Activated CD8-positive, alpha-beta memory T cell treated with anti-CD3 and anti-CD28 coated beads for 24 hours (primary cell): ENCODE measurements at regions not wholly inside any gene's neighbourhood (a gene's known extent, or its start where the extent isn't known, plus 50 kb on each side); places are given as distances from the start of the nearest gene placed in this dataset.
"Not testable (repeated sequence)": the region's sequence is repeated elsewhere in the genome, so short reads cannot be mapped to it uniquely, and the experiment has no call there.

Experiments
- DNase-seq: peaks from one replicate; pipeline ENCODE4 v3.0.0-alpha.2; 2020

DNA sequence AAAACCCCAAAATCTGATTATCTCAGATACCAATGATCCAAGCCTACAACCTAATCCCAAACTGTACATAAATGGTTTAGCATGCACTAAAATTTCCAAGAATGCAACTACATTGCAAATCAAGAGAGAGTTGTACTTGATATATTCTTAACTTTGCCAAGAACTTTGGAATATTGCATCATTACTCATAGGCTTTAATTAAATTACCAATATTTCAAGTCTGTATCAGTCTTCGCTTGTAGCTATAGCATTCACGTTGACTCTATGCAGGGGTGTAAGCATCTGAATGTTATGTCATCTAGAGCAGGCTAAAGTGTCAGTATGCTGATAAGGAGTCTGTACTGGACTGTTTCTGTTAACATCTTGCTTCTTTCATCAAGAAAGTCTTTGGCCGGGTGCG lies 56.3 kb downstream of the FOXI3 start:
- DNase-seq, result no peak

DNA sequence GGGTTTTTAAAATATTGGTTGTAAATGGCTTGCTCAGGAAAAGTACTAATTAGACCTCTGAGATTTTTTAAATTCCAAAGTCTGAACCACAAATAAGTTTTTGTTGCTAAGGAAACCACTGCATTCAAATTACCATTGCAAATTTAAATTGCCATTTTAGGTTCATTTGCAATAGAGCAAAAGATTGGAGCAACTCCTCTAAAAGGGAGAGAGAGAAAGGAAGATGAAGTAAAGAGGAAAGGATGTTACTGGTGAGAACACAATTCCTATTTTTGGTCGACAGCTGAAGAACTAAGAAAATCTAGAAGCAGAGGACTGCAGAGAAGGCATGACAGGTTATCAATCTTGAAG lies 74.9 kb downstream of the FOXI3 start:
- DNase-seq, result no peak

DNA sequence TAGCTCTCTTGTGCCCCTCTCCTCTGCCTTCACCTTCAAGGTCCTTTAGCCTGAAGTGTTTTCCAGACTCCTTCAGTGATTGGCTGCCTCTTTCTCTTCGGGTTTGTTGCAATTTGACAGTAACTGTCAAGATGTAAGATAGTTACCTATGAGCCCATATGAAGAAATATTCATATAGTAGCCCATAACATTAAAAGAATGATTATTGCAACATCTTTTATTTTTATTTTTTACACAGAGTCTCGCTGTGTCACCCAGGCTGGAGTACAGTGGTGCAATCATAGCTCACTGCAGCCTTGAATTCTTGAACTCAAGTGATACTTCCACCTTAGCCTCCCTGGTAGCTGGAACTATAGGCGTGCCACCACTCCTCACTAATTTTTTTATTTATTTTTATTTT lies 80.5 kb downstream of the FOXI3 start:
- no peak for DNase-seq

DNA sequence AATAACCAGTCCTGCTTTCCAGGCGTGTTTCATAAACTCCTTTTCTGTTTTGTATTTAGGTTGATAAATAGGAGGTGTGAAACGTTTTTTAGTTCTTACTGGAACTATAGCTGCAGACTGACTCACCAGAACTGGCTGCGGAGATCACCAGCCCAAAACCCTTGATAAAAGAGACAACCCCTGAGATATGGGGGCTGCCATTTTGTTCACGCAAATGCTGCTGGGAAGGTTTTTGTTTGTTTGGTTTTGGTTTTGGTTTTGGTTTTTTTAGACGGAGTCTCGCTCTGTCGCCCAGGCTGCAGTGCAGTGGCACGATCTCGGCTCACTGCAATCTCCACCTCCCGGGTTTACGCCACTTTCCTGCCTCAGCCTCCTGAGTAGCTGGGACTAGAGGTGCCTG lies 87.1 kb downstream of the FOXI3 start:
- DNase-seq, result not testable (repeated sequence)

DNA sequence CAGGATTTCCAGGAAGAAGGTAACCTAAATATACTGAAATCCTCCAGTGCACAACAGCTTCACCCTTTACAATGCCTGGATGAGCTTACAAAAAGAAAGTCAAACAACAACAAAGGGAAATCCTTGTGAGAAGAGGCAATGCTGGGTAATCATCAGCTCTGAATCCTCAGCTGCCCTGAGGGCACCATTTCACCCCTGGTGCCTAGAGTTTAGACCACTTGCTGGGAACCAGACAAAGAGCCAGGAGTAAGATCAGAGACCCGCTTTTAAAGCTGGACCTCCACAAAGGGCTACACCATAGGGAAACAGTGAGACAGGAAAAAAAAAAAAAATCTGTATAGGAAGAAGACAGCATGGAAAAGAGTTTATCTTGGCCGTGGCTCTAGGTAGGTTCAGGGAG lies 97.0 kb downstream of the FOXI3 start:
- no peak for DNase-seq

DNA sequence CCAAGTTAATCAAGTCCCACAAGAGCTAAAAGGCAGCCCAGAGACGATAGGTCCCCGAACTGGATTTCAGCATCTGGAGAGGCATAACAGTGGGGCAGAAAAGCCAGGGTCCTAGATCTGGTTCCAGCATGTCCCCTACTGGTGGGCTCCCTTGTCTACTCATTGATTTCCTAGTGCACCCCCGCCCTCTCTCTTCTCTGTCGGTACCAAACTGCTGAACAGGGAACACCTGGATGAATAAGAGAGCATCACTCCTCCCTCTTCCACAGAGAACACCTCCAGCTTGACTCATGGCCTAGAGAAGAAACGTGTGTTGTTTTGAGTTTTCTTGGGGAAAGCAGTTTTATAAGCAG lies 101.3 kb downstream of the FOXI3 start:
- DNase-seq, result no peak

DNA sequence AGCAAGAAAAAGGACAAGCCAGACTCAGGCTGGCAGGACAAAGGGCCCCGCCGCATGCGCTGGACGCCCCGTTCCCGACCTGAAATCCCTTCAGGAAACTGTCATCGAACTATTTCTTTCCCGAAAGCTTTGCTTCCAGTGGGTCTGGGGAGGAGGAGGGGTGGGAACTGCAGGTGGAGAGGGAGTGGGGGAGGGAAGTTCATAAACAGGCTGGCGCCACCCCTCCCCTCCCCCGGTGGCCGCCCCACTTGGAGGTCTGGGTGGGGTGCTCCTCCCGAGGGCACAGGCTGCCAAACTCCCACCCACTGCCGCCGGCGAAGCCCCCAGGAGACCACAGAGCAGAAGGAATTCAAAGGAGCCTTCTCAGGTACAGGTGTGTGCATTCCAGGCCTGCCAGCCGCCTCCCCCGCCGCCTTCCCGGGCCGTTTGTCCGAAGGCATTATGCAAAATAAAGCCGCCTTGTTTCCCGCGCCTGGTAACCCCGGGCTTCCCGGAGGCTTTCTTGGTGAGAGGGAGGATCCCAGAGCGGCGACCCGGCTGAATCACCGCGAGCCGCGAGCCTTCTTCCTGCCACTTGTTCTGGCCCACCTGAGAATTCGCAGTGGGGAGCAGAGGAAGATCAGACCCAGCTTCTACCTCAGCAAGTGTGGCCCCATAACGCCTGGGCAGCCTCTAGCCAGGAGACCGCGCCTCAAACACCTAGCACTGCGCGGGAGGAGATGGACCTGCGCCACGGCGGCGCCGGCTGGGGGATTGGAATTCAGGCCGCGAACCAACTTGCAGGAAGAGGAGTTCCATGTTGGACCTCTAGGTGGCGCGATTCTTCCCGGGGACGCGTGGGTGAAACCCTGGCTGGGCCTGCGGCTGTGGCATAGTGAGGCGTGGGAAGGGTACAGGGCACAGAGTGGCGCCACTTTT lies 101.9 kb downstream of the FOXI3 start:
- DNase-seq, result peak; percentile 82

DNA sequence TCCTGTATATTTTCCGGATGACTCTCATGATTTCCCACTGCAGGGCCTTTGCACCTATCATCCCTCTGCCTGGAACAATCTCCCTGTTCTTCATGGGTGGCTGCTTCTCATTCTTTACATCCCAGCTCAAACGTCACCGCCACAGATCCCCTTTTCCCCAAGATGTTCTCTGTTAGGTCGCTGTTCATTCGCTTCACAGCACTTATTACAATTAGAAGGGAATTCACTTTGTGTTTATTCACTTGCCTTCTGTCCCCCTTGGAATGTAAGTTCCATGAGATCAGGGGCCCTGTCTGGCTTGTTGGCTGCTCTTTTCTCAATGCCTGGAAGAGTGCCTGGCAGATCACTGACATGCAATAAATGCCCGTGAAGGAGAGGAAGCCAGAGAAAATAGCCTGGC lies 106.7 kb downstream of the FOXI3 start:
- DNase-seq, result no peak

DNA sequence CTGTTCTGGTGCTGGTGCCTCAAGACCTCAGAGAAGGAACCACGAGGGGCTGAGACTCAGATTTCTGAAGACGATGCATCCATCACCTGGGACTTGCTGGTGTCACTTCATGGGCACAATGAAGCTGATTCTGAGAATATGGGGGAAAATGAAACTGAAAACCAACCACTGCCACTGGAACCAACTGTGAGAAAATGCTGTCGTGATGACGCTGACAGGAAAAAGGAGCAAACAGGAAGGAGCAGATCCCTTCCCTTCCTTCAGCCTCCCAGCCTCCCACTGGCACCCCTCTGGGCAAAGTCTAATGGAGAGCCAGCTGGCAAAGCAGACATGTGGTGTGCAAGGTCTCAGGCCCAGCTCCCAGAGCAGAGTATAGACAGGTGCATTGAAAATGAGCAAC lies 109.7 kb downstream of the FOXI3 start:
- no peak for DNase-seq

DNA sequence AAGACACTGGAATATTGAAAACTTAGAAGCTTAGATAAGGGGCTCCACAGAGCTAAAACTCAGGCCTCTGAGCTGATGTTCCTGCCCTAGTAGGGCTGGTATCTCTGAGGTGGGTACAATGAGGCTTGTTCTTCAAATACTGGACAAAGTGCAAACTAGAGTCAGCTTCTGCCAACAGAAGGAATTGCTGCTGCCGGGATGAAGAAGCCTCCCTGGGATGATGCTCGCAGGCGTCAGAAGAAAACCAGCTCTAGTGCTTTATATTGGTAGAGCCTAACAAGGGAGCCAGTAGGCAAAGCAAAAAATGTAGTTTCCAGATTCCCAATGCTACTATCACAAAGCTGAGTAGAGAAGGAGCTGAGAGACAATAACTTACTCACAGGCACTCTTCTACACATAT lies 118.1 kb downstream of the FOXI3 start:
- DNase-seq, result no peak

DNA sequence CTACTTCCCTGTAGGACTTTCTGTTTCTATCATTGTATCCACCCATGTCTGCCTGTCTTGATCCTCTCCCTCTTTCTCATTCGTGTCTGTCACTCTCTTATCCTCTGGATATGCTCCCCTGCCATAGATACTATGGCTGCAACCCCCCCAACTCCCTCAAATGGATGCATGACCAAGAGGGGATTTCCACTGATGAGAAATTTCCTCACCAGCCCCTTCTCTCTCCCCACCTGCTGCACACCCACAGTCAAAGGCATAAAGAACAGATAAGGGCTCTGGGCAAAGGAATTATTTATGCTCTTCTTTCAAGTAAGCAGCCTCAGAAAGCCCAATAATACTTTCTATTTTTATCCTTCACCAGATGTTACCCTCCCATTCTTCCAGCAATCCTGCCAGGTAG lies 121.3 kb downstream of the FOXI3 start:
- DNase-seq, result no peak

DNA sequence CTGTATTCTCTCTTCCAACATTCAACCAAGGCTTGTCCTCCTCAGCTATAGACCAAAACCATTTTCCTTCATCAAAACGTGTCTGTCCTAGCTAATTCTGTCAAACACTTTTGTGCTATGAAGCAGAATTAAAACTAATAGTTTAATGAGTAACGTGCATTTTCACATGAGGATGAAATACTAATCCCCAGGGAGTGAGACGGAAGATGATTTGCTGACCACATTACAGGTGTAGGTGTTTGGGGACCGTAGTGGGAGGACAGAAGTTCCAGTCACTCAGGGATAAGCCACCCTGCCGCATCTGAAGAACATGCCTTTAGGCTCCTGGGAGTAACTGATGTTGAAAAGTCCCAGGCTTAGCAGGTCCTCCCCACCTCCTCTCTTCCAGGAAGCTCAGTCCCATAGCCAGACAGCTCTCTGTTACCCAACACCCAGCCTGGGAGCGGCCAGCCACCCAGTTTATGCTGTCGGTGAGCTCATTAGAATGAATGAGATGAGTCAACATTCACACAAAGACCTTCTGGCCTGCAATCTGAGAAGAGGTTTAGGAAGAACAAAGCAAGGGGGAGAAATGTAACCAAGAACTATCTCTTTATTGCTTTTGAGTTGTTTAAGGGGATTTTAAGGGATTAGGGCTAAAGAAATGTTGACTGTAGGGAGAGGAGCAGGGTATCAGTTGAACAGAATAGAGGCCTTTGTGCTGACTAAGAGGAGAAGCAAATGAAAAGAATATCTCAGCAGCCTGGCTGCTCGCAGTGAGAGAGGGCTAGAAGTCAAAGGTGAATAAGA lies 122.5 kb downstream of the FOXI3 start:
- DNase-seq, result no peak

DNA sequence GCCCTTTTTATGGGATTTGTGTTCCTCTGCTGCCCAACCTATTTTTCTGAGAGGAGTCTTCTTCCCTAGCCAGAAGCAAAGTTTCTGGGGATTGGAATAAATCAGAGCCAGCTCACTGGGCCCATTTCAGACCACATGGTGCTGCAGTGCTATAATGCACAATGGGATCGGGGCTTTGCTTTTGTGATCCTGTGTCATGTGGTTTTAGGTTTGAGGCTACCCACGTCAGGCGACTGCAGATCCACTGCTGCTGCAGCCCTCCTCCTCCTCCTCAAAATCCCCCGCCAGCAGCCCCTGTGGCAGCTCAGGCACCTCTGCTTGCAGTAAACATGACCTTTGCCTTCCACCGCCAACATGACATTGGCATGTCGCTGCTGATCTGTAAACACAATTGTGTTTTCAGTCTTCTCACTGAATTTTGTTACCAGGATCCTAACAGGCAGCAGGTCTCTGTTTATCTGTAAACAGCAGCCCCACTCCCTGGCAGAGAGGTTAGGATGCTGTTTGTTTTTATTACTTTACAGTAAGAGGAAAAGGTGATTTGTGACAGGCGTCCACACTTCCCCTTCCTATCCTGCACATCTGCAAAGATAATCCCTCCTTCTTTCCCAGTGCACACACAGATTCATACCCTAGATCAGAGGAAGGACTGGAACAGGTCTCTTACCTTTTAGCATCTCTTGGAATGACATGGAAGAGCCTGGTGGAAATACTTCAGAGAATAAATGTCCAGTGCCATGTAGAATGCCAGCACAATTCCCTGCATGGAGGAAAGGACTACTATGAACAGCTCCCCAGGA lies 130.8 kb downstream of the FOXI3 start:
- DNase-seq, result no peak

DNA sequence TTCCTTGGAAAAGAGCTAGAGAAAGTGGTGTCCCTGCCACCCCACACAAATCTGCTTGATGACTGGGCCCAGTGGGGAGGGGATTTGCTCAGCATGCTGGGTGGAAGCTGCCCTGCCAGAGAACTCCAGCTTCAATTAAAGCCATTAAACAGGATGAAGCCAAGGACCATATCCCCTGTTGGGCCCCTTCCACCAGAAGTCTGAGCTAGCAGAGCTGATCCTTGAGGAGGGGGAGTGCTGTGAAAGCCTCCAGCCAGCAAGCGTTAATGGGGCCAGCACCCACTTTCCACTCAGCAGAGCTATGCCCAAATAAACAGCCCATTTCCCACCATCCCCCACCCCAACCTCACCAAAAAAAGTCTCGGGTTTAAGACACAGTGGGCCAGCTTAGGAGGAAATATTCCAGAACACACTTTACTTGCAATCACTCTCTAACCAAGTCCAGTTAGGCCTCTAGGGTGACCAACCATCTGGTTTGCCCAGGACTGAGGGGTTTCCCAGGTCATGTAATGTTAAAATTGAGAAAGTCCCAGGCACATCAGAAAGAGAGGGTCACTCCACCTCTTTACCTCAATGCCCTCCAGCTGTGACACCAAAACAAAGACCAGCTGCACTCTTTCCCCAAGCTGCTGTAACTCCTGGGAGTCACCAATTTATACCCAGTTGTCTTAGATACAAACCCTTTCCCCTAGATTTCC lies 132.3 kb downstream of the FOXI3 start:
- no peak for DNase-seq

DNA sequence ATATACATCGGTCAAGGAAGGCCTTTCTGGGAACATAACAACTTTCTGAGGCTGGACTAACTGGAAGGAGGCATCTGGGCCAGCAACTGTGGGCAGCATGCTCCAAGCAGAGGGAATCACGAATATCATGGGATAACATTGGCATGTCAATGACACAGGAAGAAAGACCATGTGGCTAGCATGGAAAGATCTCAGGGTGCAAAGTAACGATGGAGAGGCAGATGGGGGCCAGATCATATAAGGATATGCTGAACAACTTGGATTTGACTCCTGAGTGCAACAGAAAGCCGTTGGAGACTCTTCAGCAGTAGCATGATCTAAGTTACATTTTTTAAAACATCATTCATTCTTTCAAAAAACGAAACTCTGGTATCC lies 133.6 kb downstream of the FOXI3 start:
- DNase-seq, result no peak

DNA sequence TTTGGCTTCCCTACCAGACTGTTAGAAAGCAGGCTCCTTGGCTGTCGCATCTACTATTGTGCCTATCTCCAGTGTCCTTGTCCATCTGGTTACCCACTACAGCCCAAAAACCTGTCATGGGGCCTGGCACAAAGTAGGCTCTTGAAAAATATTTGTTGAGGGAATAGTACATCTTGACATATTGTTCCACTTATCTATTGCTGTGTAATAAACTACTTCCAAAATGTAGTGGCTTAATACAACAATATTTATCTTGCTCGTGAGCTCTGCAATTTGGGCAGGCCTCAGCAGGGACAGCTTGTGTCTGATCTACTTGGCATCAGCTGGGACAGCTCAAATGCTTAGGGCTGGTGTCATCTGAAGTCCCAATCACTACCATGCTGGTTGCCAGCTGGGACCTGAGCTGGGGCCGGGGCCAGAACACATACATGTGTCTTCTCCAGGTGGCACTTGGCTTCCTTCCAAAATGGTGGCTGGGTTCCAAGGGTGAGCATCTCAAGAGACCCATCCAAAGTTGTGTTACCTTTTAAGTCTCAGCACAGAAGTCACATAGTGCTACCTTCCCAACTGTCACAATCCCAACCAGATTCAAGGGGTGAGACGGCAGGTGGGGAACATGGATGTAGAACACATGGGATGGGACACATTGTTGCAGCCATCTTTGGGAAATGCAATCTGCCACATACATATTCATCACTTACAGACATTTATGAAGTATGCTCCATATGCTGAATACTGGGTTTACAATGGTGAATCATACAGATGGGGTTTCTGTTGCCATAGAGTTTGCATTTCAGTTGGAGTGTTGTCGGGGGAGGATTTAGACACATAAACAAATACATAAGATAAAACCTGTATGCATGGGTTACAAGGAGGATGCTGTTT lies 134.2 kb downstream of the FOXI3 start:
- DNase-seq, result no peak

DNA sequence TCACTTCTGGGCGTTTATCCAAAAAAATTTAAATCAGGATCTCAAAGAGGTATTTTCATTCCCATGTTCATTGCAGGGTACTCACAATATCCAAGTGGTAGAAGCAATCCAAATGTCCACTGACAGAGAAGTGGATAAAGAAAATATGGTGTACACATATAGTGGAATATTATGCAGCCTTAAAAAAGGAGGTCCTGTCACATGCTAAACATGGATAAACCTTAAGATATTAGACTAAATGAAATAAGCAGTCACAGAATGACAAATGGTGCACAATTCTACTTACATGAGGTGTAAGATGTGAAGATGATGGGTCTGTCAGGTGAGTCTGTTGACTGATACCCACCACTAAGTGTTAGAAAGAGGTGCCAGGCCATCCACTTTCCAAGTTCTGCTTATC lies 140.6 kb downstream of the THNSL2 start:
- DNase-seq, result no peak

DNA sequence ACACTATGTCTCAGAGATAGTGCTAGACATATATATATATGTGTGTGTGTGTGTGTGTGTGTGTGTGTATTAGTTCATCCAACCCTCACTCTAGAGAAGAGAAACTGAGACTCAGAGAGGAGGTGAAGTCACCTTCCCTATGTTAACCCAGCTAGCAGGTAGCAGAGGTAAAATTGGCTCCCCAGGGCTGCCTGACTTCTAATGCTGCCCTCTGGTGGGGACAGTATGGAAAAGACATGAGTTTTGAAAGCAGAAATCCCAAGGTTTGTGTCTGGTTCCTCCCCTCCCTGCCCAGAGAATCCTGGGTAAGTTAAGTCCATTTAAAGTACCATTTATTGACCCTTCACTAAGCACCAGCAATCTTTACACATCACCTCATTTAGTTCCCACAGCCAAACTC lies 137.7 kb downstream of the THNSL2 start:
- no peak for DNase-seq

DNA sequence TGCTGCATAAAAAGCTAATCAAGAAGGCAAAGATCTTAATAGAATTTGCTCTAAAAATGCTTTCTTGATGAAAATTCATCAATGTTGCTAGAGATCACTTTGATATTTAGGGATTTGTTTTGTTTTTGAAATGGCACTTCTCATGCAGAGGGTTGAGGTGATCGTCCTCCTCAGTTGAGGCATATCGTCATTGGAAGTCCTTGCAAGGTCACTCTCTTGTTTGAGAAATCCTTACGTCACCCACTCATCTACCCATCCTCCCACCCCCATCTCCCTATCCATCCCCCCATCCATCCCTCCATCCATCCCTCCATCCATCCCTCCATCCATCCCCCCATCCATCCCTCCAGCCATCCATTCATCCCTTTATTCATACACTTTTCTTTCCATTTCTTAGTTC lies 133.7 kb downstream of the THNSL2 start:
- DNase-seq, result no peak

DNA sequence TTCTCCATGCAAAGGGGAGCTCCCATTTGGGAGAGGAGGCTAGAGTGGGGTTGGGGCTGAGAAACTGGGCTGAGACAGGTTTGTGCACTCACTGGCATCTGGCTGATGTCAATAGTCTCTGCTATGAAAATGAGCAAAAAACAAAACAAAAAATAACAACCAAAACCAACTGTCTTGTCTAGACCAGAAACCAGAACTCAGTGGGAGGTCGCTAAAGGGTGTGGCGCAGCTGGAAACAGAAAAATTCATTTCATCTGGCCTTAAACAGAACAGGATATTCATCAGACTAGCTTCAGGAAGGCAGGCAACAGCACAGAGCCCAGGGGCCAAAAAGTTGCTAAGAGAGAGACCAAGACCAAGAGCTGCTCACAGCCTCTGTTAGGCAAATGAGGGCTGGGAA lies 126.1 kb downstream of the THNSL2 start:
- DNase-seq, result no peak

DNA sequence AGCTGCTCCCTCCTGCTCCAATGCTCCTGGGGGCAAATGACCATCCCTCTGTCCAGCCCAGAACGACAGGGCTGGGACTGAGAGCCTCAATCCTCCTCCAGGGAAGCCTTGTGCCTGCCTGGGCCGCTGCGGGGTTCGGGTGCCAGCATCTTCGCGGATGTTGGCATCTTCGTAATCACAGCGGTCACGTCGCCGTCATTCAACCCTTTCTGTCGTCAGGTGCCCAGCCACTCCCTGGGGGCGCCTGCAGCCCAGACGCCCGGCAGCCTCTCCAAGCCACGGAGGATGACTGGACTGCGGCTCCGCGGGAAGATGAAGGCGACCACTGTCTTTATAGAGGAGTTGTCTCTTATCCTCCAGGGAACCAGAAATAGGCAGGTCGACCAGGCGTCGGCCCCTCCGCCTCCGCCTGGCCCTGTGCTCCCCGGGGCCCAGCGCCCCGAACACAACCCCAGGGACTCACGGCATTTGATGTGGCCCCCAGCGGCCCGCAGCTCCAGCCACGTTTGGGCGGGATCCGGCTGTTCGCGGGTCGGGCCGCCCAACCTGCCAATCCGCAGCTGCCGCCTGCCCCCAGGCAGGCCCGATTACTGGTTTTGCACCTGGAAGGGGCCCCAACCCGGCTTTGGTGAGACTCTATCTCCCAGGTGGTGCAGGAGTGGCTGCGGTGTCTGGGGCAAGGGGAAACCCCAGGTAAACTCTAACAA lies 113.9 kb downstream of the THNSL2 start:
- no peak for DNase-seq
